HEK293 (cell line): ENCODE measurements at regions not wholly inside any gene's neighbourhood (a gene's known extent, or its start where the extent isn't known, plus 50 kb on each side); places are given as distances from the start of the nearest gene placed in this dataset.

Source experiments
- YY1 ChIP-seq: fragments of 450-650 bp; formaldehyde crosslinking; IDR thresholded peaks from 2 replicates; pipeline ENCODE4 v1.5.1; 2018; ENCODE audit warnings: missing biosample characterization, missing genetic modification characterization
- ZBTB8A ChIP-seq: fragments of 450-650 bp; formaldehyde crosslinking; IDR thresholded peaks from 2 replicates; pipeline ENCODE4 v1.5.1; 2016; ENCODE audit warnings: missing biosample characterization, missing genetic modification characterization
- ZNF311 ChIP-seq: fragments of 450-650 bp; formaldehyde crosslinking; IDR thresholded peaks from 2 replicates; pipeline ENCODE4 v1.5.1; 2017; ENCODE audit warnings: missing biosample characterization, missing genetic modification characterization, borderline replicate concordance
- ZNF404 ChIP-seq: fragments of 450-650 bp; formaldehyde crosslinking; IDR thresholded peaks from 2 replicates; pipeline ENCODE4 v1.5.1; 2017; ENCODE audit warnings: missing biosample characterization, missing genetic modification characterization
- ZNF623 ChIP-seq: fragments of 450-650 bp; formaldehyde crosslinking; IDR thresholded peaks from 2 replicates; pipeline ENCODE4 v1.5.1; 2016; ENCODE audit warnings: missing biosample characterization, missing genetic modification characterization
- TF ChIP-seq, protein P1 (sequence below): fragments of 450-650 bp; formaldehyde crosslinking; IDR thresholded peaks from 2 replicates; pipeline ENCODE4 v1.5.1; 2016; ENCODE audit warnings: missing biosample characterization, missing genetic modification characterization
- TF ChIP-seq, protein P2 (sequence below): fragments of 450-650 bp; formaldehyde crosslinking; IDR thresholded peaks from 2 replicates; pipeline ENCODE4; 2016; ENCODE audit warnings: missing biosample characterization, missing genetic modification characterization

DNA sequence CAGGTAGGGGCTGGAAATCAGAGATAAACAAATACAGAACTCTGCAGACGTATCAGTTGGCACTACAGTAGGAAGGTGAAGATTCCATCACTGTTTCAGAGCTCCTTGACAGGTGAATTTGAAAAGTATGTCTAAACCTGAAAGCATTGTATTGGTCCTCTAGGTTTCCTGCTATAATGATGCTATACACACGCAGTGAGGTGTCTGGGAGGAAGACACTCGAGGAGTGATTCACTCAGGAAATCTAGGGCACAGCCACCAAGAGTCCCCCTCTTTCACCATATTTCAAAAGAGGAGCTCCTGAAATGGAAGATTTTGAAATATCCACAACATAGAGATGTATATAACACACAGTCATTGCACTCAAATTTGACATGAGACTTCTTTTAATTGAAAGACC lies 331.0 kb upstream of the DACH1 start:
- TF ChIP-seq ZNF404 (tag by site-specific recombination) = no peak
- TF ChIP-seq ZNF623 = no peak
- TF ChIP-seq YY1 (tag by site-specific recombination) = no peak
- TF ChIP-seq, protein P1, sequence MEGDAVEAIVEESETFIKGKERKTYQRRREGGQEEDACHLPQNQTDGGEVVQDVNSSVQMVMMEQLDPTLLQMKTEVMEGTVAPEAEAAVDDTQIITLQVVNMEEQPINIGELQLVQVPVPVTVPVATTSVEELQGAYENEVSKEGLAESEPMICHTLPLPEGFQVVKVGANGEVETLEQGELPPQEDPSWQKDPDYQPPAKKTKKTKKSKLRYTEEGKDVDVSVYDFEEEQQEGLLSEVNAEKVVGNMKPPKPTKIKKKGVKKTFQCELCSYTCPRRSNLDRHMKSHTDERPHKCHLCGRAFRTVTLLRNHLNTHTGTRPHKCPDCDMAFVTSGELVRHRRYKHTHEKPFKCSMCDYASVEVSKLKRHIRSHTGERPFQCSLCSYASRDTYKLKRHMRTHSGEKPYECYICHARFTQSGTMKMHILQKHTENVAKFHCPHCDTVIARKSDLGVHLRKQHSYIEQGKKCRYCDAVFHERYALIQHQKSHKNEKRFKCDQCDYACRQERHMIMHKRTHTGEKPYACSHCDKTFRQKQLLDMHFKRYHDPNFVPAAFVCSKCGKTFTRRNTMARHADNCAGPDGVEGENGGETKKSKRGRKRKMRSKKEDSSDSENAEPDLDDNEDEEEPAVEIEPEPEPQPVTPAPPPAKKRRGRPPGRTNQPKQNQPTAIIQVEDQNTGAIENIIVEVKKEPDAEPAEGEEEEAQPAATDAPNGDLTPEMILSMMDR (tag by site-specific recombination) = no peak
- TF ChIP-seq, protein P2, sequence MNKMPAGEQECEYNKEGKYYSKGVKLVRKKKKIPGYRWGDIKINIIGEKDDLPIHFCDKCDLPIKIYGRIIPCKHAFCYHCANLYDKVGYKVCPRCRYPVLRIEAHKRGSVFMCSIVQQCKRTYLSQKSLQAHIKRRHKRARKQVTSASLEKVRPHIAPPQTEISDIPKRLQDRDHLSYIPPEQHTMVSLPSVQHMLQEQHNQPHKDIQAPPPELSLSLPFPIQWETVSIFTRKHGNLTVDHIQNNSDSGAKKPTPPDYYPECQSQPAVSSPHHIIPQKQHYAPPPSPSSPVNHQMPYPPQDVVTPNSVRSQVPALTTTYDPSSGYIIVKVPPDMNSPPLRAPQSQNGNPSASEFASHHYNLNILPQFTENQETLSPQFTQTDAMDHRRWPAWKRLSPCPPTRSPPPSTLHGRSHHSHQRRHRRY (tag by site-specific recombination) = no peak
- no peak for TF ChIP-seq ZNF311 (tag by site-specific recombination)
- no peak for TF ChIP-seq ZBTB8A (tag by site-specific recombination)
